Dermis blood vessel endothelial cell (primary cell): ENCODE measurements at regions not wholly inside any gene's neighbourhood (a gene's known extent, or its start where the extent isn't known, plus 50 kb on each side); places are given as distances from the start of the nearest gene placed in this dataset.
A peak's percentile ranks its signal among the peaks of the same experiment; 100 is the strongest.
"Not testable (repeated sequence)": the region's sequence is repeated elsewhere in the genome, so short reads cannot be mapped to it uniquely, and the experiment has no call there.

Experiments used
- DNase-seq: peaks from one replicate; pipeline ENCODE4 v3.0.0; 2010

- no peak for DNase-seq
Observed at GRCh38 chr4:105057370-105058105, 89.1 kb upstream of the TET2 start.

- no peak for DNase-seq
Observed at GRCh38 chr4:105058177-105058812, 88.4 kb upstream of the TET2 start.

GRCh38 chr4:105059337-105059736 lies 87.3 kb upstream of the TET2 start:
- no peak for DNase-seq

- no peak for DNase-seq
Observed at GRCh38 chr4:105060628-105061027, 86.0 kb upstream of the TET2 start.

GRCh38 chr4:105061136-105061696 lies 85.5 kb upstream of the TET2 start:
- DNase-seq, result peak; percentile 60

- peak; percentile 14 for DNase-seq
Observed at GRCh38 chr4:105061731-105062130, 84.9 kb upstream of the TET2 start.

GRCh38 chr4:105066401-105066800 lies 80.3 kb upstream of the TET2 start:
- no peak for DNase-seq

- no peak for DNase-seq
Observed at GRCh38 chr4:105067431-105067830, 79.2 kb upstream of the TET2 start.

GRCh38 chr4:105067946-105068345 lies 78.7 kb upstream of the TET2 start:
- DNase-seq, result no peak

GRCh38 chr4:105068516-105068915 lies 78.2 kb upstream of the TET2 start:
- DNase-seq, result no peak

- DNase-seq, result not testable (repeated sequence)
Observed at GRCh38 chr4:105072095-105072494, 74.6 kb upstream of the TET2 start.

GRCh38 chr4:105074097-105074496 lies 72.6 kb upstream of the TET2 start:
- no peak for DNase-seq

GRCh38 chr4:105075045-105075444 lies 71.6 kb upstream of the TET2 start:
- no peak for DNase-seq

- DNase-seq, result peak; percentile 19
Observed at GRCh38 chr4:105088110-105088879, 58.4 kb upstream of the TET2 start.

GRCh38 chr4:105092356-105092755 lies 54.3 kb upstream of the TET2 start:
- no peak for DNase-seq

- DNase-seq, result no peak
Observed at GRCh38 chr4:105092768-105093167, 53.9 kb upstream of the TET2 start.

- no peak for DNase-seq
Observed at GRCh38 chr4:105093975-105094374, 52.7 kb upstream of the TET2 start.
